HCT116 (cell line): ENCODE measurements at regions not wholly inside any gene's neighbourhood (a gene's known extent, or its start where the extent isn't known, plus 50 kb on each side); places are given as distances from the start of the nearest gene placed in this dataset.

Experiments
- ATAC-seq: fragments of 200-7000 bp; cut with Tn5 transposase; 2 replicates; pipeline ENCODE4 v1.9.1; 2020; ENCODE audit warnings: mild to moderate bottlenecking, moderate library complexity
- BruUV-seq: library from RNA; stranded (reverse); fragments of 400-500 nt; replicated peaks from 2 replicates; lab custom pipeline; 2021; lab: Mats Ljungman, UMichigan
- CTCF ChIA-PET: fragments of 300-600 bp; sonication (Branson Sonifier 250); formaldehyde crosslinking; loops from one replicate; lab custom pipeline; 2021; ENCODE audit warnings: antibody characterized with exemption; lab: Charles Lee
- POLR2A ChIA-PET: fragments of 300-600, 350-600 bp; sonication (Branson Sonifier 250); formaldehyde crosslinking; loops from one replicate; lab custom pipeline; 2021; ENCODE audit warnings: antibody characterized with exemption; lab: Charles Lee
- RAD21 ChIA-PET, 2 experiments: fragments of 300-600 bp; sonication (Branson Sonifier 250); formaldehyde crosslinking; loops; one replicate each; lab custom pipeline; 2023; ENCODE audit warnings: low total read pairs in 2 of 2; ENCODE audit not compliant: uncharacterized antibody in 2 of 2, unreplicated experiment in 2 of 2, low non-redundant PET in 1 of 2; lab: Charles Lee
- DNase-seq: peaks from one replicate; pipeline ENCODE4 v3.0.0-alpha.2; 2010; ENCODE audit warnings: low read depth, low spot score
- H2AFZ ChIP-seq: fragments of 200-600 bp; shearing (Covaris generic), sonication (generic); 2 replicates; pipeline ENCODE4 v1.6.1; 2017; ENCODE audit warnings: low read depth, mixed run types, mixed read lengths, antibody characterized with exemption, low read length; ENCODE audit not compliant: poor library complexity, severe bottlenecking
- H3K27ac ChIP-seq: 2 replicates; pipeline ENCODE4 v1.5.1; 2012; ENCODE audit warnings: low read depth, low read length
- H3K27me3 ChIP-seq: fragments of 200-600 bp; sonication (generic); 2 replicates; pipeline ENCODE4 v1.6.1; 2016; ENCODE audit warnings: mixed run types, low read length, mixed read lengths; ENCODE audit not compliant: insufficient read depth
- H3K36me3 ChIP-seq, 2 experiments: fragments of 200-500 bp in 1 of 2; fragments of 200-600 bp in 1 of 2; sonication (Bioruptor generic) in 1 of 2; sonication (generic) in 1 of 2; 2 replicates each; pipeline versions ENCODE4 v1.5.1 to v1.6.1; 2014 to 2016; ENCODE audit warnings: low read length in 2 of 2, inconsistent platforms in 1 of 2, mixed read lengths in 1 of 2, mixed run types in 1 of 2; ENCODE audit not compliant: insufficient read depth in 2 of 2, control insufficient read depth in 1 of 2
- H3K4me1 ChIP-seq, 2 experiments: fragments of 200-600 bp in 1 of 2; sonication (generic) in 1 of 2; 2 replicates each; pipeline versions ENCODE4 v1.5.1 to v1.6.1; 2012 to 2017; ENCODE audit warnings: low read length in 2 of 2, inconsistent platforms in 1 of 2, mild to moderate bottlenecking in 1 of 2, mixed read lengths in 1 of 2, mixed run types in 1 of 2, moderate library complexity in 1 of 2; ENCODE audit not compliant: insufficient read depth in 2 of 2, control insufficient read depth in 1 of 2
- H3K4me2 ChIP-seq: fragments of 200-600 bp; sonication (generic); 2 replicates; pipeline ENCODE4 v1.6.1; 2017; ENCODE audit warnings: mixed run types, low read length, mixed read lengths
- H3K4me3 ChIP-seq, 2 experiments: fragments of 200-600 bp in 1 of 2; sonication (generic) in 1 of 2; replicated peaks in 1 of 2; 2 replicates each; pipeline ENCODE4 v1.5.1; 2011 to 2016; ENCODE audit warnings: low read length in 2 of 2, control low read depth in 1 of 2, low read depth in 1 of 2, mild to moderate bottlenecking in 1 of 2, mixed read lengths in 1 of 2, mixed run types in 1 of 2
- H3K79me2 ChIP-seq: fragments of 200-600 bp; sonication (generic); 2 replicates; pipeline ENCODE4 v1.6.1; 2017; ENCODE audit warnings: mild to moderate bottlenecking, mixed run types, low read length, moderate library complexity, mixed read lengths; ENCODE audit not compliant: insufficient read depth
- H3K9ac ChIP-seq: fragments of 200-600 bp; sonication (generic); 2 replicates; pipeline ENCODE4 v1.6.1; 2016; ENCODE audit warnings: low read length, mixed read lengths
- H3K9me2 ChIP-seq: fragments of 200-600 bp; sonication (generic), shearing (Covaris generic); 2 replicates; pipeline ENCODE4 v1.6.1; 2017; ENCODE audit warnings: mixed run types, mild to moderate bottlenecking, moderate library complexity; ENCODE audit not compliant: insufficient read depth
- H3K9me3 ChIP-seq, 2 experiments: fragments of 200-500 bp in 1 of 2; fragments of 200-600 bp in 1 of 2; sonication (Bioruptor generic) in 1 of 2; sonication (generic) in 1 of 2; 2 replicates each; pipeline ENCODE4 v1.6.1; 2014 to 2017; ENCODE audit warnings: low read length in 2 of 2, mixed read lengths in 2 of 2, inconsistent platforms in 1 of 2, low read depth in 1 of 2, mild to moderate bottlenecking in 1 of 2, mixed run types in 1 of 2, moderate library complexity in 1 of 2; ENCODE audit not compliant: control insufficient read depth in 1 of 2, insufficient read depth in 1 of 2
- H4K20me1 ChIP-seq: fragments of 200-600 bp; sonication (generic), shearing (Covaris generic); 2 replicates; pipeline ENCODE4 v1.6.1; 2017; ENCODE audit warnings: mixed run types, mild to moderate bottlenecking, moderate library complexity; ENCODE audit not compliant: insufficient read depth
- CEBPB ChIP-seq: IDR thresholded peaks from 2 replicates; pipeline ENCODE4 v1.6.1; 2012; ENCODE audit warnings: low read depth
- EGR1 ChIP-seq: IDR thresholded peaks from 2 replicates; pipeline ENCODE4 v1.6.1; 2012; ENCODE audit warnings: low read depth
- ELF1 ChIP-seq: IDR thresholded peaks from 2 replicates; pipeline ENCODE4 v1.6.1; 2012; ENCODE audit warnings: low read depth, borderline replicate concordance
- EZH2 ChIP-seq: fragments of 200-600 bp; sonication (generic); IDR thresholded peaks from 2 replicates; pipeline ENCODE4 v1.6.1; 2017; ENCODE audit warnings: antibody characterized with exemption, mixed run types
- POLR2AphosphoS5 ChIP-seq: IDR thresholded peaks from 2 replicates; pipeline ENCODE4 v1.6.1; 2011; ENCODE audit warnings: mild to moderate bottlenecking, low read depth, low read length, moderate library complexity
- SIN3A ChIP-seq: IDR thresholded peaks from 2 replicates; pipeline ENCODE4 v1.6.1; 2012; ENCODE audit warnings: low read depth
- TCF7L2 ChIP-seq: IDR thresholded peaks from 2 replicates; pipeline ENCODE4 v1.7.0; 2011; ENCODE audit warnings: borderline replicate concordance, inconsistent platforms; ENCODE audit not compliant: insufficient read depth, insufficient read length; ENCODE audit errors: extremely low read depth
- YY1 ChIP-seq: IDR thresholded peaks from 2 replicates; pipeline ENCODE4 v1.6.1; 2011; ENCODE audit warnings: low read length, low read depth, moderate library complexity, mild to moderate bottlenecking; ENCODE audit not compliant: insufficient replicate concordance; ENCODE audit errors: extremely low read depth
- ZFX ChIP-seq: fragments of 450-650 bp; IDR thresholded peaks from 2 replicates; pipeline ENCODE4 v1.6.1; 2017
- intact Hi-C: fragments of 100-400 bp; cut with micrococcal nuclease; formaldehyde crosslinking; loops from 2 replicates; pipeline ENCODE4 v1.10.0; 2022
- TF ChIP-seq, protein P1 (sequence below): IDR thresholded peaks from 2 replicates; pipeline ENCODE4 v1.6.1; 2011; ENCODE audit warnings: mild to moderate bottlenecking, low read length, moderate library complexity; ENCODE audit not compliant: insufficient replicate concordance; ENCODE audit errors: extremely low read depth
- TF ChIP-seq, protein P2 (sequence below): IDR thresholded peaks from 2 replicates; pipeline ENCODE4 v1.6.1; 2012
- TF ChIP-seq, protein P3 (sequence below), 3 experiments: fragments of 200-600 bp in 1 of 3; sonication (generic) in 1 of 3; IDR thresholded peaks in 2 of 3; conservative IDR thresholded peaks in 1 of 3; 2 replicates each; pipeline ENCODE4 v1.5.1; 2012 to 2017; ENCODE audit warnings: low read depth in 2 of 3, low read length in 2 of 3, antibody characterized with exemption in 1 of 3, borderline replicate concordance in 1 of 3, control low read depth in 1 of 3, mild to moderate bottlenecking in 1 of 3, mixed read lengths in 1 of 3, mixed run types in 1 of 3, moderate library complexity in 1 of 3; ENCODE audit not compliant: insufficient read depth in 1 of 3
- TF ChIP-seq, protein P4 (sequence below): IDR thresholded peaks from 2 replicates; pipeline ENCODE4 v1.6.1; 2012

DNA sequence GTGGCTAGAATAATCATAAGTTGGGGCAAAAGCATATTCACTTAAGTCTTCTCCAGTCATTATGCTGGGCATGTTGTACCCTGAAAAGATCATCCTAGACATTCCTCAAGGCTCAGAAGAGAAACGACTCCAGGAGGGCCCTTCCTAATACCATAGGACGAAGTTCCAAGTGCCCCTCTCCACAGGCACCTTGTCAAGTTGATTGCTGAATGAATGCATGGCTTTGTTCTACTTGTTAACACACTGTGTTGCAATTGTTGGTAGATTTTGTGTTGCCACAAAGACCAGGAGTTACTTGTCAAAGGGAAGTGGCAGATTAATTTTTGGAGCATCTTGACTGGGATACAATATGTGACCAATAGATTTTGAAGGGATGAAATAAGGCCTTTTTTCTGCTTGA, 194.3 kb upstream of the SMLR1 start:
- no peaks in the 10 kb centered on the region for H3K27me3 ChIP-seq
- H3K4me2 ChIP-seq, result no peak overlapping the region
- H3K36me3 ChIP-seq, result no peaks in the 10 kb centered on the region
- no TSS peak for BruUV-seq
- H3K9me3 ChIP-seq, result no peaks in the 10 kb centered on the region
- POLR2A ChIA-PET, result no interaction called here
- CTCF ChIA-PET, result no interaction called here
- RAD21 ChIA-PET, result no interaction called here
- H3K4me1 ChIP-seq, result no peaks in the 10 kb centered on the region
- no peaks in the 10 kb centered on the region for H4K20me1 ChIP-seq
- H3K9ac ChIP-seq, result no peak overlapping the region
- H3K9me2 ChIP-seq, result no peaks in the 10 kb centered on the region
- peak overlapping the region; percentile 53 for H2AFZ ChIP-seq
- TF ChIP-seq, protein P1, sequence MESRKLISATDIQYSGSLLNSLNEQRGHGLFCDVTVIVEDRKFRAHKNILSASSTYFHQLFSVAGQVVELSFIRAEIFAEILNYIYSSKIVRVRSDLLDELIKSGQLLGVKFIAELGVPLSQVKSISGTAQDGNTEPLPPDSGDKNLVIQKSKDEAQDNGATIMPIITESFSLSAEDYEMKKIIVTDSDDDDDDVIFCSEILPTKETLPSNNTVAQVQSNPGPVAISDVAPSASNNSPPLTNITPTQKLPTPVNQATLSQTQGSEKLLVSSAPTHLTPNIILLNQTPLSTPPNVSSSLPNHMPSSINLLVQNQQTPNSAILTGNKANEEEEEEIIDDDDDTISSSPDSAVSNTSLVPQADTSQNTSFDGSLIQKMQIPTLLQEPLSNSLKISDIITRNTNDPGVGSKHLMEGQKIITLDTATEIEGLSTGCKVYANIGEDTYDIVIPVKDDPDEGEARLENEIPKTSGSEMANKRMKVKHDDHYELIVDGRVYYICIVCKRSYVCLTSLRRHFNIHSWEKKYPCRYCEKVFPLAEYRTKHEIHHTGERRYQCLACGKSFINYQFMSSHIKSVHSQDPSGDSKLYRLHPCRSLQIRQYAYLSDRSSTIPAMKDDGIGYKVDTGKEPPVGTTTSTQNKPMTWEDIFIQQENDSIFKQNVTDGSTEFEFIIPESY, result no peak
- TF ChIP-seq YY1, result no peak
- no peak for TF ChIP-seq EGR1
- no peak for TF ChIP-seq POLR2AphosphoS5
- no peak for TF ChIP-seq SIN3A
- ATAC-seq (no peak), DNase-seq (no peak)
- H3K4me3 ChIP-seq, result no peak overlapping the region
- no peak overlapping the region for H3K27ac ChIP-seq
- intact Hi-C loops, result no loop called here
- H3K79me2 ChIP-seq, result no peaks in the 10 kb centered on the region

DNA sequence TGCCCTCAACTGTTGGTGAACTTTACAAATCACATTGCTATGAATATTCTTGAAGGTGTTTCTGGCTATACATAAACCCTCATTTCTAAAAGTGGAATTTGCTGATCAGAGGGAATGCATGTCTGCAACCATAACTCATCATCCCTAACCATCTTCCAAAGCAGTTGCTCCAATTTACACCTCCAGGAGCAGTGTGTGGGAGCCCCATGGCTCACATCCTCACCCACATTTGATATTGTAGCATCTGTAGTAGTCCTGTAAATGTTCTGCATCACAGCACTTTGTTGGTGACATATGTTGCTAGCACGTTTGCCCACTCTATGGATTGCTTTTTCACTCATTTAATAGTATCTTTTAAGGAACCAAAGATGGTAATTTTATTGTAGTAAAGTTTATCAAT, 183.8 kb upstream of the SMLR1 start:
- Histone ChIP-seq H3K4me1 (no peaks in the 10 kb centered on the region), H3K27me3 (no peaks in the 10 kb centered on the region), H3K9ac (no peak overlapping the region), H3K4me3 (no peak overlapping the region), H3K36me3 (no peaks in the 10 kb centered on the region), H2AFZ (no peak overlapping the region), H3K9me3 (no peaks in the 10 kb centered on the region; a peak in 1 of 4 replicates), H3K27ac (no peak overlapping the region), H3K79me2 (no peaks in the 10 kb centered on the region), H3K9me2 (no peaks in the 10 kb centered on the region), H4K20me1 (no peaks in the 10 kb centered on the region), H3K4me2 (no peak overlapping the region)
- RAD21 ChIA-PET, result no interaction called here
- intact Hi-C loops, result no loop called here
- ATAC-seq (no peak), DNase-seq (no peak)
- CTCF ChIA-PET, result no interaction called here
- BruUV-seq, result no TSS peak
- TF ChIP-seq POLR2AphosphoS5 (no peak), TCF7L2 (no peak), YY1 (no peak), ZFX (no peak), ELF1 (no peak), EGR1 (no peak), CEBPB (no peak), EZH2 (no peak)
- TF ChIP-seq, protein P2, sequence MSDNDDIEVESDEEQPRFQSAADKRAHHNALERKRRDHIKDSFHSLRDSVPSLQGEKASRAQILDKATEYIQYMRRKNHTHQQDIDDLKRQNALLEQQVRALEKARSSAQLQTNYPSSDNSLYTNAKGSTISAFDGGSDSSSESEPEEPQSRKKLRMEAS, result no peak
- TF ChIP-seq, protein P3, sequence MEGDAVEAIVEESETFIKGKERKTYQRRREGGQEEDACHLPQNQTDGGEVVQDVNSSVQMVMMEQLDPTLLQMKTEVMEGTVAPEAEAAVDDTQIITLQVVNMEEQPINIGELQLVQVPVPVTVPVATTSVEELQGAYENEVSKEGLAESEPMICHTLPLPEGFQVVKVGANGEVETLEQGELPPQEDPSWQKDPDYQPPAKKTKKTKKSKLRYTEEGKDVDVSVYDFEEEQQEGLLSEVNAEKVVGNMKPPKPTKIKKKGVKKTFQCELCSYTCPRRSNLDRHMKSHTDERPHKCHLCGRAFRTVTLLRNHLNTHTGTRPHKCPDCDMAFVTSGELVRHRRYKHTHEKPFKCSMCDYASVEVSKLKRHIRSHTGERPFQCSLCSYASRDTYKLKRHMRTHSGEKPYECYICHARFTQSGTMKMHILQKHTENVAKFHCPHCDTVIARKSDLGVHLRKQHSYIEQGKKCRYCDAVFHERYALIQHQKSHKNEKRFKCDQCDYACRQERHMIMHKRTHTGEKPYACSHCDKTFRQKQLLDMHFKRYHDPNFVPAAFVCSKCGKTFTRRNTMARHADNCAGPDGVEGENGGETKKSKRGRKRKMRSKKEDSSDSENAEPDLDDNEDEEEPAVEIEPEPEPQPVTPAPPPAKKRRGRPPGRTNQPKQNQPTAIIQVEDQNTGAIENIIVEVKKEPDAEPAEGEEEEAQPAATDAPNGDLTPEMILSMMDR (IDR thresholded peaks at IDR 0.05 in 2 of 3, conservative IDR thresholded peaks at IDR 0.05 in 1 of 3; ENCODE audit: borderline replicate concordance in 1 of 3, insufficient read depth in 1 of 3, low read depth in 2 of 3, low read length in 2 of 3), result no peak
- TF ChIP-seq, protein P4, sequence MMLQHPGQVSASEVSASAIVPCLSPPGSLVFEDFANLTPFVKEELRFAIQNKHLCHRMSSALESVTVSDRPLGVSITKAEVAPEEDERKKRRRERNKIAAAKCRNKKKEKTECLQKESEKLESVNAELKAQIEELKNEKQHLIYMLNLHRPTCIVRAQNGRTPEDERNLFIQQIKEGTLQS, result no peak
- POLR2A ChIA-PET, result no interaction called here
